Caki2 (cell line): ENCODE measurements at regions not wholly inside any gene's neighbourhood (a gene's known extent, or its start where the extent isn't known, plus 50 kb on each side); places are given as distances from the start of the nearest gene placed in this dataset.

Experiments used
- DNase-seq: peaks from one replicate; pipeline ENCODE4 v3.0.0-alpha.2; 2015; ENCODE audit warnings: low read depth
- in situ Hi-C: cut with HindIII; loops from 2 replicates; pipeline ENCODE4 v1.10.0; 2016; ENCODE audit warnings: low sequenced_read_pairs, low pct_unique_long_range_greater_than_20kb, mixed read lengths

- in situ Hi-C loops: no loop called here
- no peak for DNase-seq
These were observed 55.3 kb upstream of the P2RY1 start for GRCh38 chr3:152779653-152780052.

- in situ Hi-C loops: no loop called here
- no peak for DNase-seq
These were observed 54.4 kb upstream of the P2RY1 start for GRCh38 chr3:152780553-152780952.

GRCh38 chr3:152785051-152785450, 49.9 kb upstream of the P2RY1 start:
- no peak for DNase-seq
- in situ Hi-C loops: no loop called here
